Fibroblast of skin of left biceps (primary cell): ENCODE measurements at regions not wholly inside any gene's neighbourhood (a gene's known extent, or its start where the extent isn't known, plus 50 kb on each side); places are given as distances from the start of the nearest gene placed in this dataset.

Source experiments
- DNase-seq, 2 experiments: peaks; one replicate each; pipeline ENCODE4 v3.0.0-alpha.2; 2013; ENCODE audit warnings: low read depth in 2 of 2

DNA sequence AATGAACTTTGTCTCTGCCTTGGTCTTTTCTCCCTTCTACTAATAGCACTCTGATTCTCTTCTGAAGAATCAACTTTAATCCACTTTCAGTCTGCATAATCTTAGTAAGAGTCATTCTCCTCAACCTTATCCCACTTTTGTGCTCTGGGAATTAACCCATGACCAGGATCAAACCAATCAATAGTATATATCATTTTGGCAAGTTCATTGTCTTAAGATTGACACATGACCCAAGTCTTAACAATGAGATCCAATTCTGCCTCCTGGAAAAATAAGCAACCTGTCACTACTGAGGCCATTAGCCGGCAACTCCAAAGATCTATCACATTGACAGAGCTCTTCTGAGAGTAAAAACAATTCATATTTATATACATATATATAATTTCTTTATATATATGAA is 1358.4 kb upstream of the ADGRL3 start:
- DNase-seq: no peak

DNA sequence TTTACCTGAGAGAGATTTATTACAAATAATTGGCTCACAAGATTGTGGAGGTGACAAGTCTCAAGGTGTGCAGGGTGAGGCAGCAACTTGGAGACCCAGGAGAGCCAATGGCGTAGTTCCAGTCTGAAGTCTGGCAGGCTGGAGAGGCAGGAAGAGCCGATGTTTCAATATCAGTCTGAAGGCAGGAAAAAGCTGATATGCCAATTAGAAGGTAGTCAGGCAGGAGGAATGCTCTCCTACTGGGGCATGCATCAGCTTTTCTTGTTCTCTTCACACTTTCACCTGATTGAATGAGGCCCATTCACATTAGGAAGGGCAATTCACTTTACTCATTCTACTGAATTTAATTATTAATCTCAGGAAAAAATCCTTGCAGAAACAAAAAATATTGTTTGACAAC is 1351.7 kb upstream of the ADGRL3 start:
- DNase-seq: no peak

DNA sequence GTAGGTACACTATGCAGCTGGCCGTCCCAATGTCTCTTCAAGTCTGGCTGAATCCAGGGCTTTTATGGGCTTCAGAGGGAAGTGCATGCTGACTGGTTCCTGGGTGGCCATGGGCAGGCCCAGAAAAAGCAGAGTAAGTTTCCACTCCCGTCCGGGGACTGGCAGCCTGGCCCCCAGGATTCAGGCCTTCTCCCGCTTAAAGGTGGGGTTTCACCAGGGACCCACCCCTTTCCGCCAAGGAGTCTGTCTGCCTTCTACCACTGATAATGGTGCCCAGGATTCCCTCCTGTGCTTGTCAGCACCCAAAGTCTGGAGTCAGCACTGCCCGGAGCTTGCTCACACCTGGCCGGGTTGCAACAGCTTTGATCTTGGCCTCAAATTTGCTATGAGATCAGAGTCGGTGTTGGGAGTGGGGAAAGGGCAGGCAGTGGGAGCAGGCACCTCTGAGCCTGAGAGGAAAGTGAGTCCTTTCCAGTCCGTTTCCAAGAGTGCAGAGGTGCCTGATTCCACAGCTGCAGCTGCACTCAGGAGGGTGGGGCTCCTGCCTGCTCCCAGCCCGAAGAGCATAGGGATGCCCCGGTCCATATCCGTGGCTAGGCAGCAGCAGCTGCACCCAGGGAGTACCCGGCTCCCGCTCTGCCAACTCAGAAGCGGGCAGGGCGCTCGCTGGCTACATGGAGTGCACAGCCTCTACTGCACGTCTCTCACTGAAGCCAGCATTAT is 1344.3 kb upstream of the ADGRL3 start:
- no peak for DNase-seq

DNA sequence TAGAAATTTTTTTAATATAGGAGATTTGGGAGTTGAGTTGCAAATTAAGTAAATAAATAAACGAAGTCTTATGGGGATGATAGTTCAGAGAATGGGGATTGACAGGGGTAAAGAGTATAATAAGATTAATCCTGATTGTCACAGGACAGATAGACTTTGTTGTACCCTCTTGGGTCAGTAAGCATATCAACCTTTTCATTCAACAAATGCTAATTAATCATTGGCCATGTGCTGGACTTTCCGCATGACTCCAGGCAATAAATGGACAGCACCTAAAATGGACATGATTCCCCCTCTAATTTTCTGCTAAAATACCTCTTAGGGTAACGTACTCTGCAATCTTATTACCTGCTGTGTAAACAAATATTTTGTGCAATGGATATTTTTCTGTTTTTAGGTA is 1331.1 kb upstream of the ADGRL3 start:
- no peak for DNase-seq

DNA sequence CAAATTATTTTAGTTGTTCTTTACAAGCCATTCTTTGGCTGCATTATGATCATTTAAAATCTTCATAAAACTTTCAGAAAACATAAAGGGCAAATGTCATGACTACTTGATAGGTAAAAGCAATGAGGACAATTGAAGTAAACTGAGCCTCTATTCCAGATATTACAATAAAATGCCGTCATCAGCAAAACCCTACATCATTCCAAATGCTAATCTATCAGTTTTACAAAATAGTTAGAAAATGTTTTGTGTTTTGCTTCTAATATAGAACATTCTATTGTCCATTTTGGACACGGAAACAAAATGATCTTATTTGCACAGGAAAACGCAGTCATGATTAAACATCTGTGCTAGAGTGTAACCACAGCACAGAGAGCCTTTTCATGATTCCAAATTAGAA is 1330.6 kb upstream of the ADGRL3 start:
- no peak for DNase-seq

DNA sequence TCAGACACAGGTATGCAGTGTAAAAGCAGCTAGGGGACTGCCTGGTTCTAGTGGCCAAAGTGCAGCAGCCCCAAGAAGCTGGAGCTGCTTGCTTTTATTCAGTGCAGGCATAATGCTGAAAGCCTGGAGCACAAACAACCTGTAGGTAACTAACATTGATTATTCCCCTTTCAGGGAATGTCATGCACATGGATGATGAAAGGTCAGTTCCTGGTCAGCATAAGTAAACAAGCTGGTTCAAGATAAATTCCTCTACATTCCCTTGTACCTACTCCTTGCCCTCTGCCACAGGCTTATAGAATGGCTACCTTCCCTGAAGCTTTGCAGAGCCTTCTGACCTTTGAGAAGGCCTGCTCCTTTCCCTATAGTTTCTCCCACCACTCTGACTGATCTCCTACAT is 1318.5 kb upstream of the ADGRL3 start:
- DNase-seq: no peak

DNA sequence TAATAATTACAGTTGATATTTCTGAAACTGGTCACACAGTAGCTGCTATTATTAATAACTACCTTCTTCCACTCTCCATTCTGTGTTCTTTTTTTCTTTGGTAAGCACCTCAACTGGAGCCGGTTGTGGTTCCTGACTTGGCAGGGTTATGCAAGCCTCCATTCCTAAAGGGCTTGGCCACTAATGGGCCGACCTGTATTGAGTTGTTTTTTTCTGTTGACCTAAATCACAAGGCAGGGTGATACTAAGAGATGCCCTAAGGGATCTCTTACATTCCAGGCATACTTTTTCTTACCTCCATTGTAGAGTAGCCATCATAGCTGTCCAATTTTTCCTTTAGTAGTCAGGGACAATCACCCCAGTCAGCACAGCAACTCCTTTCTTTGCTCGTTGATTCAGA is 1295.8 kb upstream of the ADGRL3 start:
- no peak for DNase-seq

DNA sequence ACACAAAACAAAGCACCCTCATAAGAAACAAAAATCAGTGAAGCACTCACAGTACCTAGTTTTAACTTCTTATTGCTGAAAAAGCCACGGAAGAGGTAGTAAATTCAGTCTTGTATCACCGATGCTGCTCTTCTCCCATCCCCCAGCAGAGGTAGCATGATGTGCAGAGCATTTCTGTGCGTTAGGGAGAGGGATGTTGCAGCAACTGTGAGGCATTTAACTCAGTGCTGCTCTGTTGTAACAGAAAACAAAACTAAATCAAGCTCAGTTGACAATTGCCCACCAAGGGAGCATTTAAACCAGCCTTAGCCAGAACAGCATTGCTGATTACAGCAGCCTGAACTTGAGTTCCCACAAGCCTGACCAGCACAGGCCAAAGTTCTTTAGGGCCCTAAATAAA is 1279.7 kb upstream of the ADGRL3 start:
- DNase-seq: no peak

DNA sequence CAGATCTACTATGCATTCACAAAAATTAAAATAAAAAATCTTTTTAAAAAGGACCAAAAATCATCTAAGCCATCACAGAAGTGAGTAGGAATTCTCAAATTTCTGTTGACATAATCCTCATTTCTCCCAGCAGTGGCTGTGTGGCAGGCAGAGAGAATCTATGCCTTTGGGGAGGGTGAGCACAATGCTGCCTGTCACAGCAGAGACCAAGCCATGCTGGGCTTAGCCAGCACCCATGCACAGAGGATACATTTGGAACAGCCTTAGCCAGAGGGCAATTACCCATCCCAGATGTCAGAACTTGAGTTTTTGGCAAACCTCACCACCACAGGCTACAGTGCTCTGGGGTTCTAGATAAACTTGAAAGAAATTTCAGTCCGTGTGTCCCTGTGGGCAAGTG is 1274.8 kb upstream of the ADGRL3 start:
- DNase-seq: no peak

DNA sequence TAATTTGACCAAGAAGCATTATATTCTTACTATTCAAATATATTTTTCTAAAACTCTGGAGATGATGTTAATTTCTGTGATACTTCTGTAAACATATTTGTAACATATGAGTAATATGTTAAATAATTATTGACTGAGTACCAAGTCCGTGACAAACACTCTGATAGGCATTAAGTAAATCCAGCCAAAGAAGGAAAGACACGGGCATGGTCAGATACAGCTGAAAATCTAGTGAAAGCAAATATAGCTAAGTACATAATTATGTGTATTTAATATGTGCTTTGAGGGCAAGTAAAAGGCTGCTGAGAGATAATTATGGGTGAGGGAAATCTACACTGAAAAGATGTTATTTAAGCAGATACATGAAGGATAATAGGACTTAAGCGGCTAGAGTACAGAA is 1263.6 kb upstream of the ADGRL3 start:
- no peak for DNase-seq

DNA sequence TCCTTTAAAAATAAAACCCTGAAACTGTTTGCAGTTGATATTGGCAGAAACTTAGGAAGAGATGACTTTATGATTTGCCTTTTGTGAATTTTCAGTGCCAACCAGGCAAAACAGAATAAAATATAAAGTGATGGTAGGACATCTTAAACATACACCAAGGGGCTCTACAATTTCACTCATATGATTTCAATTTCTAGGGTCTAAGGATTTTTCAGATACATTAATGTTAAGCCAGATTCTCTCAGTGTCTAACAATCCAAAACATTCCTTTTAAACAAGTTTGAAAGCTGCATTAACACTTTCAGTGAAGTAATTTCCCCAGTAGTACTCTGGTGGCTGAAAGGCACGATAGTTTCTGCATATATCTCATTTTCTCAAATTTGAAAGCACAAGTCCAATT is 1262.0 kb upstream of the ADGRL3 start:
- no peak for DNase-seq

DNA sequence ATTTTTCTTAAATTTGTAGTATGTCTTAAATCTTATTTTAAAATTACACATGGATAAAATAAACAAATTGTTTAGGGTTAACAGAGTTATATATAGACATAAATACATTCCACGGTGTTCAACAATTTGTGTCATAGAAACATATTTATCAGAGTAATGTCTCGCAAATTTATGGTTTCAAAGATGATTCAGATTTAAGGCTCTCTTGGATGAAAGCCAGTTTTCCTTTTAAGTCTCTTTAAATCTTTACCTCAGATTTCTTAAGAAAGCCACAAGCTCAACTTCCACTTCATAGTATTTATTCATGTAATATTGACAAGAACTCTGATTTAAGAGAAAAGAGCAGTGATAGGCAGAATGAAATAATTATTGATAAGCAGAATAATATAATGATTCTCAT is 1254.8 kb upstream of the ADGRL3 start:
- DNase-seq: no peak

DNA sequence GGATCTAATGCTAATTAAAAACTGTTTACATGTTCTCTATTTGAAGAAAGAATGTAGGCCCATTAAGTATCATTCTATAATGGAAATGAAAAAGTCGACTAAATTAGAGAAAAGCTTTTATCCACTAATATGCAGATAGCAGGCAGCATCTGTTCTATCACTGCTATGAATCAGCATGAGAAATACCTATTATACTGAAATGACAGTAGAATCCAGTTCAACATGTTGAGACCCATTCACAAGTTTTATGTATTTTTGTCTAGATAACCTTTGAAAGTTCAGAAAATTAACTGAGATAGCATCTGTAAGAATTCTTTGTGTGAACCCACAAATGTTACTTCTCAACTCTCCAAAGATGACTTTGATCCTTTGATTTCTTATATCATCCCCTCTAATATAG is 1254.4 kb upstream of the ADGRL3 start:
- no peak for DNase-seq

DNA sequence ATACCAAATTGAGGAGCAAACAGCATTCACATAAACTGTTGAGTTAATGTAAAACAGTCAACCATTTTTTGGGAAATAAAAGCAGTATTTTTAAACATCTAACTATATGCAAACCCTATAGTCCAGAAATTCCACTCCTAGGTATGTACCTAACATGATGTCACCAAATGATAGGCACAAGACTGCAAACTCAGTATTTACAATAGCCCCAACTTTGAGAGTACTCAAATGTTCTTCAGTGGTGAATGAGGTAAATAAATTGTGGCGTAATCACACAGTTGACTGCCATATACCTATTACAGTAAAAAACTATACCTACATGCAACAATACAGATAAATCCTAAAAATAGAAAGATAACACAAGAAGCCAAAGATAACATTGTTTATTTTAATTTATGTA is 1243.8 kb upstream of the ADGRL3 start:
- DNase-seq: no peak

DNA sequence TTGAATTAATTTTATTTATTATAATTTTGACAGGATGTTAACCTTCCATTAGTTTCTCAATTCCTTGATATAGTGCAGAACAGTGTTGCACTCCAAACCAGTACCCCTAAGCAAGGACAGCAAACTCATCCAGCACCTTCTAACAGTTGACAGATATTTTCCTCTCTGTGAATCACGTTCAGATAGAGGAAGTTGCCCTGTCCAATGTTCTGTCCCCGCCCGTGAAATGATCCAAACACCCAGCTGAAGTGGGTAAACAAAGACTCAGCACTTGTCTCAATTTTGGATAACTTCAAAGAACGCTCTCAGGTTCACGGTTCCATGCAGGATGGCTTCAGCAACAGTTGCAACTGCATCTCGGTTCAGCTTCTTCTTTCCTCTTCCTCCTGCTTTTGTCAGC is 1240.0 kb upstream of the ADGRL3 start:
- DNase-seq: no peak

DNA sequence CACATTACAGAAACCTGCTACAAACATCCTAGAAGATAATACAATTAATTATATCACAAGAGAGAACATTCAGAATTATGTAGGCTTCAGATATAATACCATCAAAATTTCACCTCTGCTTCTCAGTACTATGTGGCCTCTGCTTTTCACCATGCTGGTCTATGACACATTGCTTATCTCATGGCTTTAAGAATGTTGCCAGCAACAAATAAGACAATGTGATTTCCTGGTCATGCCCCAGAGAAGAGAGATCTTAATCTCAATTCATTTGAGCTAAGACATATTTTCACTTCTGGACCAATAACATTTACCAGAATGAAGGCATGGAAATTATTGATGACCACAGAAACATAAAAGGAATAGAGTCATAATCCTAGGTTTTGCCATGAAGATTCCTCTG is 1233.4 kb upstream of the ADGRL3 start:
- no peak for DNase-seq

DNA sequence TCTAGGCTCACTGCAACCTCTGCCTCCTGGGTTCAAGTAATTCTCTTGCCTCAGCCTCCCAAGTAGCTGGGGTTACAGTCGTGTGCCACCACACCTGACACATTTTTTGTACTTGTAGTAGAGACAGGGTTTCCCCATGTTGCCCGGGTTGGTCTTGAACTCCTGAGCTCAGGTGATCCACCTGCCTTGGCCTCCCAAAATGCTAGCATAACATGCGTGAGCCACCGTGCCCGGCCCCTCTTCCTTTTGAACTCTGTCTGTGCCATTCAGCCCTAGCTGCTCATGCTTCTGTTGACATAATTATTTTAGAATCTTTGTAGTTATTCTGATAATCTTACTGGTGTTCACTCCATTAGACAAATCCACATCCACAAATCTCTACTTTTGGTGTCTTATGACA is 1231.3 kb upstream of the ADGRL3 start:
- DNase-seq: no peak

DNA sequence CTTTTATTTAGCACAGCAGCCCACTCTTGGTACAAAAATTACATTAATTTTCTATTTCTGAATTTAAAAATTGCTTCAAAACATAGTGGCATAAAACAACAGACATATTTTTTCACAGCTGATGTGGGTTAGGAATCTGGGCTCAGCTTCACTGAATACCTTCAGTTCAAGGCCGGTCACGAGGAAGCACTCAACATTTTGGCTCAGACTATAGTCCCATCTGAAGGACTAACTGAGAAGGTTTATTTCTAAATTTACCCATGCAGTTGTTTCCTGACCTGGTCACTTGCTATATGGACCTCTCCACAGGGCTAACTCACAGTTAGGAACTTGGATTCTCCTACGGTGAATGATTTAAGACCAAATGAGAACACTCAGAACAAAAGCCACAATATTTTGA is 1230.2 kb upstream of the ADGRL3 start:
- DNase-seq: no peak

DNA sequence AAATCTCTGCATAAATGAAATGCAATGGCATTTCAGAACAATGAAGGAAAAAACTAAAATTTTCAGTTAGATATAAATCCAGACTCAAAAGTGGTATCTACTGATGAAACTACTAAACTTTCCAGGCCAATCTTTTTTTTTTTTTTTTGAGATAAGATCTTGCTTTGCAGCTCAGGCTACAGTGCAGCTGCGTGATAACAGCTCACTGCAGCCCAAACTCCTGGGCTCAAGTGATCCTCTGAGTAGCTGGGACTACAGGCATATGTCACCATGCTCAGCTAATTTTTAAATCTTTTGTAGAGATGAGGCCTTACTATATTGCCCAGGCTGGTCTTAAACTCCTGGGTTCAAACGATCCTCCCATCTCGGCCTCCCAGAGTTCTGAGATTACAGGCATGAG is 1228.2 kb upstream of the ADGRL3 start:
- no peak for DNase-seq

DNA sequence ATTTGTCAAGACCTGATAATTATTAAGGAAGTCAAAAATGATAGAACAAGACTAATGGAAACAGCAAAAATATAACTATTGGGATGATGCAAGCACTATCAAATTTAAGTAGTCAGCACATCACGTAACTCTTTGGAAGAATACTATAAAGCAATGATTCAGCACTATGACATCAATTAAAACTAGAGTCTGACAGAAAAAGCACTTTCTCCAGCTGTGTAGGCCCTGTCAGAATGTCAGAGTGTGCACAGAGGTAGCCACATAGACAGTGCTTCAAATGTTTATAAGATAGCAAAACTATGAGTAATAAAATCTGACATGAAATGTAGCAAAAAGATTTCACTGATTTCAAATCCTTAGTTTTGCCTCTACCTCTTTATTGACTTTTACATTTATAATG is 1226.6 kb upstream of the ADGRL3 start:
- no peak for DNase-seq

DNA sequence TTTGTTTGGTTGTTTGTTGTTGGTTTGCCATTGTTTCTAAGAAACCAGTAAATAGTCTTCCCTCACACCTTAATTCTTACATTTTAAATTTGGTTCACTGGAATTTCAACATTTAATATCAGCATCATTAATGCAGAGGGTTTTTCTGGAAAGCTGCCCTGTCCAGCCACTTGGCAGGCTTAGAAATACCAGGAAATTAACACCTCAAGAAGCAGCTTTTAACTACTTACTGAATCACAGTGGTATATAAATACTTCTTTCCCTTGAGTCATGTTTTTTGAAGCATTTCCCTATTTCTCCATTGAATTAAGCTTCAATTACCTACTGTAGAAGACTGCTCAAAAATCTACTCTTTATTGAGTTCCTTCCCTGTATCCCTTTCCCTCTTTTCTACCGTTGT is 1221.1 kb upstream of the ADGRL3 start:
- no peak for DNase-seq

DNA sequence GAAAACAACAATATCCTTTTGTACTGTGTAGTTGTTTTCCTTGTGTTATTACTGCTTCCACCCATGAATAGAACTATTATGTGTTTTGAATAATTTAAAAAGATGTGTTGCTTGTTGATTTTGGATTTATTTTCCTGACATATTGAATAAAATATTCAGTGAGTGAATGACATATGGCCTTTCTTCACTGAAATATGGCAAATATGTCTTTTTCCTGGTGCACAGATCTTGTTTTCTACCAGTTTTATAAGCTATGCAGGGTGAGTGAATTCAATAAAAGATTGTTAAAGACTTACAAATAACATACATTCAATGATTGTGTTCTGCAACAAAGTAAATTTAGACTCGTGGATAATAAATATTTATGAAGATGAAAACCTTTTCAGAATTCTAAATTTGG is 1216.3 kb upstream of the ADGRL3 start:
- no peak for DNase-seq

DNA sequence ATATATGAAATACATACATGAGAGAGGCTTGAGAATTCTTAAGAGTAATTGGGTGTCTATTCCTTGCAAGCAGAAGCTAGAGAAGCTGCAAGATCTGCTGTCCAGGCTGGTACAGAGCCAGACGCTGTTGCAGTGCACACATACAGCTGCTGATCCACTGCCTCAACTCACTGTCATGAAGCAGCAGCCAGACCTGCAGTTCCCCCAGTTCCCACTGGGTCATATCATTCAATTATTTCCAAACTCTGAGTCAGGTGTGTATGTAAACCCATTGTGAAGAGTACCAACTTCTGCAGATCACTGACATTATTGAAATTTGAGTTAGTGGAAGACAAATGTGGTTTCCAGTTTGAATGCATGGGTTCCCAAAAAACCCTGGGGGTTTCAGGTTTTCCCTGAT is 1212.8 kb upstream of the ADGRL3 start:
- no peak for DNase-seq

DNA sequence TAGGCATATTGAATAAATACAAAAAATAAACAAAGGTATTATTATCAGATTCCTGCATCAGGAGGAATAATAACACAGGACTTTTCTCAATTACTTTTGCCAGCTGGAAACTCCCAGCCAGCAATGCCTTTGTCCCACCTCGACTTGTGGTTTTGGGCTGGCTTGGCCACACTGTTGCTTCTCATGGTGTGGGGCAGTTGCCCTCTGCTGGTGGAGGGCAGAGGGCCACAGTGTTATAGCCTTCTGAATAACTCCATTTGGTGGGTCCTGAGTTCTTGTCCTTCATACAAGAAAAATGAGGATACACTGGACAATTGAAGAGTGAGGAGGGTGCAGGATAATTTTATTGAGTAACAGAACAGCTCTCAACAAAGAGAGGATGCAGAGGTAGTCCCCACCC is 1206.0 kb upstream of the ADGRL3 start:
- no peak for DNase-seq
